Naive thymus-derived CD4-positive, alpha-beta T cell (primary cell): ENCODE measurements at regions not wholly inside any gene's neighbourhood (a gene's known extent, or its start where the extent isn't known, plus 50 kb on each side); places are given as distances from the start of the nearest gene placed in this dataset.

Experiments
- ATAC-seq: fragments of 150-1000 bp; cut with Tn5 transposase; 2 replicates; pipeline ENCODE4 v1.10.0; 2021; ENCODE audit warnings: mild to moderate bottlenecking, moderate library complexity
- CTCF ChIA-PET: fragments of 350-600 bp; sonication (Branson Sonifier 250); formaldehyde crosslinking; loops from one replicate; lab custom pipeline; 2021; ENCODE audit warnings: antibody characterized with exemption; lab: Charles Lee
- POLR2A ChIA-PET: fragments of 350-600 bp; sonication (Branson Sonifier 250); formaldehyde crosslinking; loops from one replicate; lab custom pipeline; 2021; ENCODE audit warnings: antibody characterized with exemption, inconsistent platforms; lab: Charles Lee
- DNase-seq, 9 donors: peaks; one replicate each; pipeline versions ENCODE4 v3.0.0 to v3.0.0-alpha.2; 2020 to 2022; ENCODE audit warnings: mixed read lengths in 1 of 9
- H3K27ac ChIP-seq: one replicate; pipeline ENCODE4 v1.7.0; 2013; ENCODE audit warnings: mild to moderate bottlenecking, low read depth, low read length, moderate library complexity
- H3K27me3 ChIP-seq, 2 donors: one replicate each; pipeline ENCODE4 v1.7.0; 2013; ENCODE audit warnings: low read length in 2 of 2, mild to moderate bottlenecking in 2 of 2, moderate library complexity in 2 of 2; ENCODE audit not compliant: control insufficient read depth in 2 of 2, insufficient read depth in 2 of 2
- H3K36me3 ChIP-seq, 3 experiments: 1 replicate in 2 of 3; 2 replicates in 1 of 3; pipeline ENCODE4 v1.7.0; 2013; ENCODE audit warnings: low read length in 3 of 3, mild to moderate bottlenecking in 3 of 3, moderate library complexity in 1 of 3; ENCODE audit not compliant: insufficient read depth in 3 of 3, control insufficient read depth in 2 of 3
- H3K4me1 ChIP-seq, 2 donors: one replicate each; pipeline ENCODE4 v1.7.0; 2013; ENCODE audit warnings: low read length in 2 of 2, mild to moderate bottlenecking in 2 of 2, moderate library complexity in 1 of 2; ENCODE audit not compliant: control insufficient read depth in 2 of 2, insufficient read depth in 2 of 2
- H3K4me3 ChIP-seq: 2 replicates; pipeline ENCODE4 v1.7.0; 2013; ENCODE audit warnings: mild to moderate bottlenecking, low read length
- H3K9me3 ChIP-seq, 3 experiments: 1 replicate in 2 of 3; 2 replicates in 1 of 3; pipeline ENCODE4 v1.7.0; 2013; ENCODE audit warnings: low read length in 3 of 3; ENCODE audit not compliant: control insufficient read depth in 2 of 3
- H3K27ac Mint-ChIP-seq, 9 donors: one replicate each; pipeline ENCODE4 v1.8.0; 2020 to 2022; ENCODE audit warnings: mixed read lengths in 9 of 9, mild to moderate bottlenecking in 8 of 9, moderate library complexity in 5 of 9, inconsistent platforms in 2 of 9
- H3K27me3 Mint-ChIP-seq, 5 donors: one replicate each; pipeline ENCODE4 v1.8.0; 2021 to 2022; ENCODE audit warnings: mixed read lengths in 5 of 5, mild to moderate bottlenecking in 1 of 5
- H3K36me3 Mint-ChIP-seq, 5 donors: one replicate each; pipeline ENCODE4 v1.8.0; 2020 to 2022; ENCODE audit warnings: mixed read lengths in 5 of 5, mild to moderate bottlenecking in 3 of 5, inconsistent platforms in 1 of 5
- H3K4me1 Mint-ChIP-seq, 7 donors: one replicate each; pipeline ENCODE4 v1.8.0; 2020 to 2022; ENCODE audit warnings: mixed read lengths in 7 of 7, mild to moderate bottlenecking in 3 of 7, inconsistent platforms in 1 of 7
- H3K4me3 Mint-ChIP-seq, 10 donors: one replicate each; pipeline ENCODE4 v1.8.0; 2020 to 2022; ENCODE audit warnings: mild to moderate bottlenecking in 10 of 10, mixed read lengths in 10 of 10, moderate library complexity in 6 of 10, inconsistent platforms in 2 of 10
- H3K9me3 Mint-ChIP-seq, 11 donors: one replicate each; pipeline ENCODE4 v1.8.0; 2020 to 2022; ENCODE audit warnings: mixed read lengths in 11 of 11, mild to moderate bottlenecking in 4 of 11, inconsistent platforms in 1 of 11, moderate library complexity in 1 of 11
- intact Hi-C, 2 donors: fragments of 100-400 bp; cut with micrococcal nuclease; formaldehyde crosslinking; loops; one replicate each; pipeline ENCODE4 v1.15.1; 2023

DNA sequence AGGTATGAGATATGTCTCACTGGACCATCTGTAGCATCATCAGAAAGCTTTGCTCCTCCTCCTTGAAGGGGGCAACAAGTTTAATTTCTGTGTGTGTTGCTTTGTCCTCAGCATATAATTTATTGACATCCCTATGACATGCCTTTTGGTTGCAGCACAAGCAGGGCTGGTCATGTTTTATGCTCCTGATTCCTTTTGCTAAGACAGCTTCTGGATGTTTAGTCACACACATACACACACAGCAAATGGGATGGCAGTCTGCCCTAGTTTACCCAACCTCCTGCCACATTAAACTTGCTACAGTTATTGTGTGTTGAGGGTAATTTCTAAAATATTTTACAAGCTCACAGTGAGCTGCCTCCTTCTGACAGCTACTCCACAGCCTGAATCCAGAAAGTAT lies 217.9 kb upstream of the RXFP2 start:
- Histone ChIP-seq H3K9me3 (no peaks in the 10 kb centered on the region), H3K27me3 (no peaks in the 10 kb centered on the region), H3K36me3 (no peaks in the 10 kb centered on the region), H3K4me1 (no peaks in the 10 kb centered on the region), H3K4me3 (no peak overlapping the region), H3K27ac (no peak overlapping the region)
- DNase-seq (no peak), ATAC-seq (no peak)
- ChIA-PET POLR2A (no interaction called here), CTCF (no interaction called here)
- no peaks in the 10 kb centered on the region for H3K36me3 Mint-ChIP-seq
- no peak overlapping the region for H3K4me3 Mint-ChIP-seq
- H3K27me3 Mint-ChIP-seq, result peaks cover 0 to 23% (median 10%) of the 10 kb centered on the region in 5 donors
- intact Hi-C loops, result no loop called here
- H3K9me3 Mint-ChIP-seq, result peaks cover 0 to 7% (median 2%) of the 10 kb centered on the region in 11 donors
- no peaks in the 10 kb centered on the region for H3K4me1 Mint-ChIP-seq
- no peak overlapping the region for H3K27ac Mint-ChIP-seq

DNA sequence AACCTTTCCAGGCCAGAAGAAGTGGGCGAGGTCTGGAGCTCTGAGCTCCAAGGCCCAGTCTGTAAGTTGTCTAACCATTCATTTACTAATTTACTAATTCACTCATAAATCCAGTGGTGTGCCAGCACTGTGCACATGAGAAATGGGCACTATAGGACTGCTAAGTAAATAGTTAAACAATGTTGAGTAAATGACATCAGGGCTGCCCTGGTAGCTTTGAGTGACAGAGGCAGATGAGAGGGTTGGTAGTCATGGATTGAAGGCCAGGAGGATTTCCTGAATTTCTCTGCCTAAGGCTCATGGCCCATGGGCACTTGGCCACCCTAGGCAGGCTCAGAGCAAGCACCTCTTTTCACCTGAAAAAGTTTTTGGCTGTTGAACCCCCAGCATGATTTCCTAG lies 216.9 kb upstream of the RXFP2 start:
- POLR2A ChIA-PET, result no interaction called here
- Histone ChIP-seq H3K27me3 (no peaks in the 10 kb centered on the region), H3K36me3 (no peaks in the 10 kb centered on the region), H3K27ac (no peak overlapping the region), H3K4me1 (no peaks in the 10 kb centered on the region), H3K4me3 (no peak overlapping the region), H3K9me3 (no peaks in the 10 kb centered on the region)
- Mint-ChIP-seq H3K4me3 (no peak overlapping the region), H3K27me3 (peaks cover 0 to 23% (median 10%) of the 10 kb centered on the region in 5 donors), H3K9me3 (peaks cover 0 to 7% (median 2%) of the 10 kb centered on the region in 11 donors), H3K27ac (no peak overlapping the region), H3K36me3 (no peaks in the 10 kb centered on the region), H3K4me1 (no peaks in the 10 kb centered on the region)
- intact Hi-C loops, result no loop called here
- DNase-seq, result no peak
- CTCF ChIA-PET, result interaction anchor here (0.6 kb wide), 1 partner anchor 12 kb away, joined by 4 read pairs; no protein-coding TSS in a partner anchor
- no peak for ATAC-seq

DNA sequence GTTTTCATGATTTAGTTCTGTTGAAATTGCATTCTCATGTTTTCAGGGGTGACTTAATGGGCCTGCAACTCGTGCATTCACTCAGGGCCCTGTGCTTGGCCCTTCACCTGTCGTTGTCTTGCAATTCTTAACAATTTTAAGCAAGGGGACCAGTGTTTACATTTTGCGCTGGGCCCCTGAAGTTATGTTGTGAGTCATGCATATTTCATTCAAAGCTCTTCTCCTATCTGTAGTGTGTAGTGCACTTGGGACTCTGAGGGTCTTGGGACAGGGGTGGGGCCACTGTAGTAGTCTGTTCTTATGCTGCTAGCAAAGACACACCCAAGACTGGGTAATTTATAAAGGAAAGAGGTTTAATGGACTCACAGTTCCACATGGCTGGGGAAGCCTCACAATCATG lies 211.2 kb upstream of the RXFP2 start:
- POLR2A ChIA-PET, result no interaction called here
- no peaks in the 10 kb centered on the region for H3K36me3 Mint-ChIP-seq
- ATAC-seq (no peak), DNase-seq (no peak)
- Histone ChIP-seq H3K4me1 (no peaks in the 10 kb centered on the region), H3K36me3 (no peaks in the 10 kb centered on the region), H3K27me3 (no peaks in the 10 kb centered on the region), H3K27ac (no peak overlapping the region), H3K4me3 (no peak overlapping the region), H3K9me3 (no peaks in the 10 kb centered on the region)
- intact Hi-C loops, result no loop called here
- H3K27me3 Mint-ChIP-seq, result peaks cover 0 to 4% (median 3%) of the 10 kb centered on the region in 5 donors
- CTCF ChIA-PET, result no interaction called here
- H3K9me3 Mint-ChIP-seq, result peaks cover 0 to 11% (median 0%) of the 10 kb centered on the region in 11 donors
- no peaks in the 10 kb centered on the region for H3K4me1 Mint-ChIP-seq
- no peak overlapping the region for H3K27ac Mint-ChIP-seq
- H3K4me3 Mint-ChIP-seq, result no peak overlapping the region

DNA sequence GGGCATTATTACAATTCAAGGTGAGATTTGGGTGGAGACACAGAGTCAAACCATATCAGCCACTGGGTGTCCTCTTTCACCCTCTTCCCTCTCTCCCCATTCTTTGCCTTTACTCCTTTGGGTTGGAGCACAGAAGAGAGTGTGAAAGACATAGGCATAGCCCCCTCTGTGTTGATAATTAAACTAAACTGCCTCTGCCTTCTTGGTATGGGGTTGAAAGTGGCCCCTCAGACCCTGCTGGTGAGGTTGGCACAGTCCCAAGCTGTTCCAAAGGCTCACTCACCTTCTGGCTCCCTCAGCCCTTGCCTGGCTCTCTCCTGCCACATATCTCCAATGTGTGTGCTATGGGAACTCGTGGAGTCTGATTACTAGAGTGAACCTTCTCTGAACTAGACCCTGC lies 210.6 kb upstream of the RXFP2 start:
- DNase-seq (no peak), ATAC-seq (no peak)
- Histone ChIP-seq H3K9me3 (no peaks in the 10 kb centered on the region), H3K4me1 (no peaks in the 10 kb centered on the region), H3K4me3 (no peak overlapping the region), H3K36me3 (no peaks in the 10 kb centered on the region), H3K27ac (no peak overlapping the region), H3K27me3 (no peaks in the 10 kb centered on the region)
- Mint-ChIP-seq H3K27me3 (peaks cover 0 to 4% (median 0%) of the 10 kb centered on the region in 5 donors), H3K27ac (no peak overlapping the region), H3K4me3 (no peak overlapping the region), H3K9me3 (peaks cover 0 to 13% (median 0%) of the 10 kb centered on the region in 11 donors), H3K4me1 (no peaks in the 10 kb centered on the region), H3K36me3 (no peaks in the 10 kb centered on the region)
- intact Hi-C loops, result no loop called here
- CTCF ChIA-PET, result no interaction called here
- POLR2A ChIA-PET, result no interaction called here

DNA sequence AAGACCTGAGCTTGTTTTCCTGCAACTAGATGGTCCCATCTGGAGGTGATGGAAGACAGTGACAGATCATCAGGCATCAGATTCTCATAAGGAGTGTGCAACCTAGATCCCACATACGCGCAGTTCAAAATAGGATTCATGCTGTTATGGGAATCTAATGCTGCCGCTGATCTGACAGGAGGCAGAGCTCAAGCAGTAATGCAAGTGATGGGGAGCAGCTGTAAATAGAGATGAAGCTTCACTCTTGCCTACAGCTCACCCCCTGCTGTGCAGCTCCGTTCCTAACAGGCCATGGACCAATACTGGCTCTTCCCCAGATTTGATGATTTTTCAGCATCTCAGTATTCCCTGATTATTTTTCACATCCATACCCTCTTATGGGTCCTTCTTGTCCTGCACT lies 208.4 kb upstream of the RXFP2 start:
- no peak overlapping the region for H3K27ac ChIP-seq
- H3K27me3 ChIP-seq, result no peaks in the 10 kb centered on the region
- no peak overlapping the region for H3K4me3 ChIP-seq
- Mint-ChIP-seq H3K27ac (no peak overlapping the region), H3K4me3 (no peak overlapping the region), H3K36me3 (no peaks in the 10 kb centered on the region), H3K4me1 (no peaks in the 10 kb centered on the region), H3K9me3 (peaks cover 0 to 6% (median 0%) of the 10 kb centered on the region in 11 donors), H3K27me3 (peaks cover 0 to 5% (median 0%) of the 10 kb centered on the region in 5 donors)
- no peaks in the 10 kb centered on the region for H3K4me1 ChIP-seq
- POLR2A ChIA-PET, result no interaction called here
- intact Hi-C loops, result no loop called here
- no peak for ATAC-seq
- H3K36me3 ChIP-seq, result no peaks in the 10 kb centered on the region
- CTCF ChIA-PET, result no interaction called here
- no peaks in the 10 kb centered on the region for H3K9me3 ChIP-seq
- no peak for DNase-seq

DNA sequence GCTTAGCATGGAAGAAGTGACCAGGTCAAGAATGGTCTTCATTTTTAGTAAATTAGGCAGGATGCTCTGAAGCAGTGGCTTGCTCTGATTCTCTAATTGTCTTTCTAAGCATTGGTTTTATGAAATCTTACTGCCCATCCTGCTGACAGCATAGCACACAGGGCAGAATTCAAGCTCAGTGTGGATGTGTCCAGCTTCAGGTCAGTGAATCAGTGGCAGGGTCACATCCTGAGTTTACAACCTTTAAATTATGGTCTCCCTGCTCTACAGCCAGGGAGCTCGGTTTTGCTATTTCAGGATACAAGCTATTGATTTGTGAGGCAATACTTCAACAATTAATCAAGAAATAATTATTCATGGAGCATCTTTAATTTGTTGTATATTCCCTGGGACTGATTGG lies 202.3 kb upstream of the RXFP2 start:
- intact Hi-C loops, result no loop called here
- no peaks in the 10 kb centered on the region for H3K36me3 Mint-ChIP-seq
- POLR2A ChIA-PET, result no interaction called here
- peaks cover 0 to 4% (median 0%) of the 10 kb centered on the region in 11 donors for H3K9me3 Mint-ChIP-seq
- CTCF ChIA-PET, result no interaction called here
- no peak overlapping the region for H3K4me3 ChIP-seq
- H3K27me3 Mint-ChIP-seq, result peaks cover 0 to 27% (median 22%) of the 10 kb centered on the region in 5 donors
- ATAC-seq, result no peak
- peaks cover 0 to 2% (median 0%) of the 10 kb centered on the region in 7 donors for H3K4me1 Mint-ChIP-seq
- no peaks in the 10 kb centered on the region for H3K4me1 ChIP-seq
- no peak overlapping the region for H3K27ac ChIP-seq
- H3K4me3 Mint-ChIP-seq, result no peak overlapping the region
- H3K27me3 ChIP-seq, result no peaks in the 10 kb centered on the region
- no peak overlapping the region for H3K27ac Mint-ChIP-seq
- H3K36me3 ChIP-seq, result no peaks in the 10 kb centered on the region
- no peaks in the 10 kb centered on the region for H3K9me3 ChIP-seq
- DNase-seq, result no peak
